Kasumi-1 (cell line): ENCODE measurements at regions not wholly inside any gene's neighbourhood (a gene's known extent, or its start where the extent isn't known, plus 50 kb on each side); places are given as distances from the start of the nearest gene placed in this dataset.

ENCODE experiments used
- DNase-seq, 2 experiments: peaks; one replicate each; lab custom pipeline; 2025; lab: John Stamatoyannopoulos, UW

- no peak for DNase-seq
Observed at GRCh38 chr3:190252080-190252479, 70.2 kb downstream of the CLDN1 start.

DNA sequence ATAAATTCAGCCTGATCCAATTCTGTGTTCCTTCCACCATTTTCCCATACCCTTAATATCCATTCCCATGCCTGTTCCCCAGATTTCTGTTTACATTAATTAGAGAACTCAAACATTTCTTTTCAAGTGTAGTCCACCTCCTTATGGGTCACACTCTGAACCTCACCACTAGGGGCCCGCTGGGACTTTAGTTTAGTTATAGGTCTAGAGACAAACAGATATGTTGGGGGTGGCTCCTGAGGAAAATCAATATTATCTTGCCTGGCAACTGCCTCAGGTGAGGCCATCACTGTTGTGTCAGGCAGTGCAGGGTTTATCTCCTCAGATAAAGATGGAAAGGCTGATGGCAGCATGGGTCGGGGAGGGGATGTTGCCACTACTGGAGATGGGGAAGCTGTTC, 72.8 kb downstream of the CLDN1 start:
- DNase-seq, result no peak

DNA sequence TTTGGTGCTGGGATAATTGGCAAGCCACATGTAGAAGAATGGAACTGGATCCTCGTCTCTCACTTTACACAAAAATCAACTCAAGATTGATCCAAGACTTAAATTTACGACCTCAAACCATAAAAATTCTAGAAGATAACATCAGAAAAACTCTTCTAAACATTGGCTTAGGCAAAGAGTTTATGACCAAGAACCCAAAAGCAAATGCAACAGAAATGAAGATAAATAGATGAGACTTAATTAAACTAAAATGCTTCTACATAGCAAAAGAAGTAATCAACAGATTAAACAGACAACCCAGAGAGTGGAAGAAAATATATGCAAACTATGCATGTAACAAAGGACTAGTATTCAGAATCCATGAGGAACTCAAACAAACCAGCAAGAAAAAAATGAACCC, 80.1 kb downstream of the CLDN1 start:
- no peak for DNase-seq

GRCh38 chr3:190239325-190239724, 82.9 kb downstream of the CLDN1 start:
- DNase-seq, result no peak

DNA sequence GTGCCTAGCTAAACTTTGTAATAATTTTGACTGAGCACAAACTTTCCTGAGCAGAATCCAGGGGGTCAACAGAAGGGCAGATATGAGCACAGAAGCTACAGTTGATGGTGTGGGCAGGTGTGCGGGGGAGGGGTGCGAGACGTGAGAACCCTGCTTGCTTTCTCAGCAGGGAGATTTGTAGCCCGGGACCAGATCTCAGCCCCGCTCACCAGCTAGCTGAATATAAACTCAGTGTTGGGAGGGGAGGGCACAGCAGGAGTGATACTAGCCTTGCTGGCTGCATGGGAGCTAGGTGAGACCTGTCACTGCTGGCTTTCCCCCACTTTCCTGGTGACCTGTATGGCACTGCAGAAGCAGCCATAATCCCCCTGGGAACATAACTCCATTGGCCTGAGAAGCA, 83.4 kb downstream of the CLDN1 start:
- DNase-seq, result no peak

DNA sequence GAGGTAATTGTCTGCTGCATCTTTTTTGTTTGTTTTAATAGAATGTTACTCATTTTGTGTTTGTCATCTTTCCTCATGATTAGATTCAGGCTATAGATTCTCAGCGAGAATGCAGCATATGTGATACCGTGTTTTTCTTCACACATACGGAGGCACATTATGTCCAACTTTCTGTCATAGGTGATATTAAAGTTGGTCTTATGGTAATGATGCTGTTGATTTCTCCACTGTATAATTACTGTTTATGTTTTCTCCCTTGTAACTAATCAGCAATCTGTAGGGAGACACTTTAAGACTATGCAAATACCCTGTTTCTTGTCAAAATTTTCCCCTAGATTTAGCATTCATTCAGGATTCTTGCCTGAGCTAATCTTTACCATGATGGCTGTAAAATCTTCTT, 87.6 kb downstream of the CLDN1 start:
- no peak for DNase-seq

GRCh38 chr3:190229632-190230424, 92.4 kb downstream of the CLDN1 start:
- no peak for DNase-seq

GRCh38 chr3:190227064-190227463, 95.2 kb downstream of the CLDN1 start:
- DNase-seq, result peak; percentile 3 to 17

- DNase-seq, result peak; percentile 47 to 66
Observed at GRCh38 chr3:190224863-190225692, 97.2 kb downstream of the CLDN1 start.

DNA sequence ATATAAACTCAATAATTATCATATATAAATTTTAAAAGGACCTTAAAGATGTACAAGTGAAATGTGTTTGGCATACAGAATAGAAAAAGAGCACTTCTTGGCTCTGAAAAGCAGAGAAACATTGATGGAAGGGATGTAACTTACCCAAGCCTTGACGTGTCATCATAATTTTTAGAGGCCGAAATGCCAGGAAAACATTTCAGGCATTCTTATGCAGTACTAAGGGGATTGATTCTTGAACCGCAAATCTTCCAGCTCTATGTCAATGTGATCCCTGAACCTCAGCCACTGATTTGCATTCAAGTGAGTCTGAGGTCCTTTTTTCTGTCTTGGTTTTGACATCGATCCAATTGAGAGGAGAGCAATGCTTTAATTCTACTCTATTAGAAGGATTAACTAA, 97.8 kb downstream of the CLDN1 start:
- no peak for DNase-seq

DNA sequence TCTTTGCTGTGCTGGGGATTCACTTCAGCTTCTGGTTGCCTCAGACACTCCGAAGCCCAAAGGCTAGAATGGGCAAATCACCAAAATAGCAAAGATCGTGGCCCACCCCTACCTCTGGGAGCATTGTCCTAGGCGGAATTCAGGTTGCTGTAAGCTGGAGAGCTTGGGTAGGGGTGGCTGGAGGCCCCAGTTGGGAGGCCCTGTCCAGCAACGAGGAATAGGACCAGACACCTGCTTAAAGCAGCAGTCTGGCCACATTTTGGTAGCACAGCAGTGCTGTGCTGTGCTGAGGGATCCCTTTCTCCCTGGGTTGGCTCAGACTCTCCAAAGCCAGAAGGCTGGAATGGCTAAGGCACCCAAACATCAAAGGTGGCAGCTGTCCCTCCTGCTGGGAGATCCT, 99.3 kb downstream of the CLDN1 start:
- DNase-seq, result no peak

- DNase-seq, result no peak
Observed at GRCh38 chr3:190222360-190222759, 99.9 kb downstream of the CLDN1 start.

- no peak for DNase-seq
Observed at GRCh38 chr3:190220362-190220761, 99.7 kb upstream of the P3H2 start.

DNA sequence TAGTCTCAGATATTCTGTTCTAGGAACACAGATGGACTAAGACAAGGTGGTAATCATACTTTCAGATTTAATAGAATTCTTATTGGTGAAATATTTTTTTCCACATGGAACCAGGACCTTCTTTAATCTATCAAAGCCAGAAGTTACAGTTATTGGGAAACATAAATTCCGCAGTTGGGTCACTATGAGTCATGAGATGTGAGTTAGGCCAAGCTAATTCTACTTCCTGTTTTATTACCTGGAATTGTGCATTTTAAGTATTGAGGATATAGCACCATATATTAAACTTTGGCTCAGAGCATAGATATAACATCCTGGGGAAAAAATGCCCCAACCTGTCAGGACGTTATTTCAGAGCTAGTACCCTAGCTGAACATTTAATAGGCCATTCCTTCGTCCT, 96.4 kb upstream of the P3H2 start:
- peak in 1 of 2 experiments; percentile 4 for DNase-seq

DNA sequence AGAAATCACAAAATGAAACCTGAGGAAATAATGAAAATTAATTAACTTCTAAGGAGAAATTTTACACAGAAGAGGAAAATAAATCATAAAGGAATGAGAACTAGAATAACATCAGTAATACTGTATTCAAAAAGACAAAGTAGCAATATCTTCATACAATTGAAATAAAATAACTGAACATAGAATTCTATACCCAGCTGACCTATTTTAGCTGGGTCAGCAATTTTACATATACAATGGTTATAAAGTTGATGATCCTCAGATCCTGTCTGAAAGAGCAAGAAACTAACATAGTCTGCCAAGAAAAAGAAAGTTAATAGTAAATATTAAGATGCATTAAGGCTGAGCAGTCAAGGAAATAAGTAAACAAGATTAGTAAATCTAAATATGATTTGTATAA, 93.0 kb upstream of the P3H2 start:
- no peak for DNase-seq

- DNase-seq, result no peak
Observed at GRCh38 chr3:190210608-190211007, 89.9 kb upstream of the P3H2 start.

- DNase-seq, result no peak
Observed at GRCh38 chr3:190209533-190209932, 88.8 kb upstream of the P3H2 start.

- no peak for DNase-seq
Observed at GRCh38 chr3:190208196-190208595, 87.5 kb upstream of the P3H2 start.

DNA sequence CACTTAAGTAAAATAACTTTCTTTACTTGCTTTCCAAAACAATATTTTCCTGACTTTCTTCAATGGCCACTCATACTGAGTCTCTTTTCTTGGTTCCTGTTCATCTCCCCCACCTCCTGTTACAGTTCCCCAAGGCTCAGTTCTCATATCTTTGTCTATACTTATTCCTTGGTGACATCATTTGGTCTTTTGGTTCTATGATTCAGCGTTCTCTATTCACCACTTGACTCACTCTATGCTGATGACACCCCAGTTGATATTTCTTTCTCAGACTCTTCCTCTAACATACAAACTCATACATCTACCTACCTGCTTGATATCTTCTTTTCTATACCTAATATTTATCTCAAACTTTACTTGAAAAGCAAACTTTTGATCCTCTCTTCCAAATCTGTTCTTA, 85.0 kb upstream of the P3H2 start:
- no peak for DNase-seq

GRCh38 chr3:190204200-190204599, 83.5 kb upstream of the P3H2 start:
- no peak for DNase-seq

DNA sequence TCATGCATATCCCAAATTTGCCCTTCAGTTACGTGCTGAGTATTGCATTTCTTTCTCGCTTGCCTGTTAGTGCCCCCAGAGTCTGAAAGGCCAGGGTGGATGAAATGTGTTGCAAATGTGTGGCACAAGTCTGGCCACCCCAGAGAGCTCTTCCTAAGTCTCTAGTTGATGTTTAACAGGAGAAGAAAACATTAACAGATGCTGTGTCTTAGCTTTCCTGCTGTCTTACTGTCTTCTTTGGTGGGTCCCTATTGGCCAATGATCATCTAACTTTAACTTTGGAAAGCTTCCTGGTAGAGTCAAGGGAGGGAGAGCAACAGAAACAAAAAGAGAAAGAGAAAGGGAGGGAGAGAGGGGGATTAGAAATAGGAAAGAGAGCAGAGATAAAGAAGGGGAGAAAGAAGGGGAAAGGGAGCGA, 76.7 kb upstream of the P3H2 start:
- no peak for DNase-seq

GRCh38 chr3:190194506-190194905, 73.8 kb upstream of the P3H2 start:
- no peak for DNase-seq

DNA sequence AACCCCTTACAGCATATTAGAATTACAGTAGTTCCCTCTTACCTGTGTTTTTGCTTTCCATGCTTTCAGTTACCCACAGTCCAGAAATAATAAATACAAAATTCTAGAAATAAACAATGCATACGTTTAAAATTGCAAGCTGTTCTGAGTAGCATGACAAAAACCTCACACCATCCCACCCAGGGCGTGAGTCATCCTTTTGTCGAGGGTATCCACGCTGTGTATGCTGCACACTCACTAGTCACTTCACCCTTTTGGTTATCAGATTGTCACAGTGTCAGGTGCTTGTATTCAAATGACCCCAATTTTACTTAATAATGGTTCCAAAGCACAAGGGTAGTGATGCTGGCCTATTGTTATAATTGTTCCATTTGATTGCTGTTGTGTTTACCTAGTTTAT, 72.5 kb upstream of the P3H2 start:
- DNase-seq, result no peak
